HG02938 (cell line): ENCODE measurements at regions not wholly inside any gene's neighbourhood (a gene's known extent, or its start where the extent isn't known, plus 50 kb on each side); places are given as distances from the start of the nearest gene placed in this dataset.

Experiments
- ATAC-seq: cut with Tn5 transposase; IDR thresholded peaks from one replicate; pipeline ENCODE4 v1.9.1; 2021; ENCODE audit warnings: mild to moderate bottlenecking, moderate library complexity; ENCODE audit not compliant: unreplicated experiment

DNA sequence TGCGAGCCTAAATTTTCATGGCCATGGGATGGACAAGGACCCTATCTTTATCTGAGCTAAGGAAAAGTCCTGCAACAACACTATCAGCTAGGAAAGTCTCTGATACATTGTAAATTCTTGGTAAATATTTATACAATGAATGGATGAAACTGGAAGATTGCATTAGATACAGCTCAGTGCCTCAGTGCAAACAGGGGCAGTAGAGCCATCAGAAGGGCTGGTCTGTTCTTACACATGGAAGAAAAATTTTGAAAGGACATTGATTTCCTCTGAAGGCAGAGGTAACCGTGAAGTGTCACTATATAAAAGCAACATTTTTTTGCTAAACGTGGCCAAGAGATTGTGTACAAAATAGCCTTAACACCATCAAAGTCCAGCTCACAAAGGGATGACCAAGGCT lies 153.2 kb upstream of the GADL1 start:
- ATAC-seq: no peak

DNA sequence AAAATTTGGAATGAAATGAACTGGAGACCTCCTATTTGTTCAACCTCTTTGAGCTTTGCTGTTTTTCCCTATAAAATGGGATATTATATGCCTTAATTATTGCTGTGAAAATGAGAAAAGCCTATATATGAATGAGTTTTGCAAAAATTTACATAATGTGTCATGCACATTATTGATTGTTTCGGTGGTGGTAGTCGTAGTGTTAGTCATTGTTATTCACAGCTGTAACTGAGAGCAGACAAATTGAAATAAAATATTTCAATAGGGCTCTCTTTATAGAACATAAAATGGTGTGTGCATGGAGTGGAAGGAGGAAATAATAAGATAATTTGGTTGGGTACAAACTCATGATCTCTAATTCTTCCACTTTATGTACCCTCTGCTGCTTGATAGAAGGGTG lies 153.7 kb upstream of the GADL1 start:
- ATAC-seq: no peak

DNA sequence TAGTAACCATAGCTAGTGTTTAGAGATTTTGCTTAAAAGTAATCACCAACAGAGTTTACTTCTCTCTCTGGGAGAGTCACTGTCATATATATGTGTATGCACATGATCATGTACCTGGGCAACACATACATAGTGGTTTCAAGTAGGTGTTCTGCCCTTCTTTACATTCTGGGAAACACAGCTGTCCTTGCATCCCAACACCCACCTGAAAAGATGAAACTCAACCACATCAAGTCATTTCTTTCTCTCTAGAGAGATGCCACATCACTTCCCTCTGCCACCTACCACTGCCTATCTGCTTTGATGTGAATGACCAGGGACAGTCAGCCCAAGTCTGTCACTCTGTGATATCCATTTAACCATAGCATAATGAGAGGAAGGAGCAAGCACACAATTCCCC lies 155.8 kb upstream of the GADL1 start:
- no peak for ATAC-seq

DNA sequence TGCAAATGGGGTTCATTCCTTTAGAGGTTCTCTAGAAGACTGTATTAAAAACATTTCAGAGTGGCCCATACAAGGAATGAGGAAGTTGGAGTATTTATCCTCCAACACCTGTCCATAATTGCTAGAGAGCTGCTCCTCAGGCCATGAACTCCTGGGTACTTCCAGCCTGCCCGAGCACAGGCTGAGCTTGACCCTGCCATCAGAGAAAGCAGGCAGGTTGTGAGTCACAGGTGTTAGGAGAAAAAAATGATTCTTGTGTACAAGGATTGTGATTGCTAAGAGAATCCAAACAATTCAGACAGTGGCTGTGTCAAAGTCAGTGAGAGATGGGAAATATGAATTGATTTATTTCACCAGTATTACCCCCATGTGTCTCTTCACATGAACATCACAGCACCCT lies 156.8 kb upstream of the GADL1 start:
- no peak for ATAC-seq

DNA sequence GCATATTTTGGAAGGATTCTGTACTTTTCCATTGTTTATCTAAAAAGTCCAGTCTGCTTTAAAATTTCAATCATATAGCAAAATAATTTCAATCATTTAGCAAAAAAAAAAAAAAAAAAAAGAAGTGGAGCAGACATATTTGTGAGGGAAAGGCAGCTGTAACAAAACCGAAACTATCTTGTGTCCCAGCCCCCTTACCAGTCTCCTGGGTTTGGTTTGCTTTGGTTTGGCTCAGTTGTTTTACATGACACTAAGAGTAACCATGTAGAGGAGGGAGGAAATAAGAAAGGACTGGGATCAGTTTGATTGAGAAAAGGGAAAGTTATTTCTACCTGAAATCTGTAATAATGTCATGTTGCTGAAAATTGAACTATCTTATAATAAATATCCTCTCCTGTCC lies 158.8 kb upstream of the GADL1 start:
- no peak for ATAC-seq

DNA sequence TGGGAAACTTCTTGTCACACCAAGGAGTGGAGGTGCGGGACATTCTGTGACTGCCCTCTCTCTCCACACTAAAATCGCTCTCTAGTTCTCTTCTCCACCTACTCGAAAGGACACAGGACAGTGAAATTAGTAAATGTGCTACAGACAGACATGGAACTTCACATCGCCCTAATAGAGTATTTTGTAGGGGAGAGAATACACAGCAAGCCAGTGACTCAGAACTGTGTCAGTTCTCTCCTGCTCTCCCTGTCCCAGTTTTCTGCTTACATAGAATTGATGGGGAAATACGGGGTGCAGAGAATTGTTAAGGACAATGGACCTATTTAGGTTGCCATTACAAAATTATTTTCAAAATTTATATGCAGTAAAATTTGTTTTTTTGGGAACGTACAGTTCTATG lies 159.6 kb upstream of the GADL1 start:
- ATAC-seq: no peak

DNA sequence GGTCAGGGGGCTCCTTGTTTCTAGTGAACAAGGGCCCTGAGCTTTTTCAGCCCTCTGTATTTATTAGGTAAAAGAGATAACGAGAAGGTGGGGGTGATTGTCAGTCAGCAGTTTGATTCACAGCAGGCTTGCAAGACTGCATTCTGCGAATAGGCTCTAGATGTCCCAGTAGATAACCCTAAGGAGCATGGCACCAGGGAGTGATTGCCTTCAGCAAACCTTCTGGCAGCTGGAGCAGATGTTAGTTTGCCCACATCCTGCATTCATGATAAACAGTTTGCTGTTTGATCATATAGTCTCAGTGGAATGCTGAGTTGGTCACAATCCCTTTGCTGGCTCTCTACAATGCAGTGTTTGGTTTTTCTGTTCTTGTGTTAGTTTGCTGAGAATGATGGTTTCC lies 161.3 kb upstream of the GADL1 start:
- ATAC-seq: no peak

DNA sequence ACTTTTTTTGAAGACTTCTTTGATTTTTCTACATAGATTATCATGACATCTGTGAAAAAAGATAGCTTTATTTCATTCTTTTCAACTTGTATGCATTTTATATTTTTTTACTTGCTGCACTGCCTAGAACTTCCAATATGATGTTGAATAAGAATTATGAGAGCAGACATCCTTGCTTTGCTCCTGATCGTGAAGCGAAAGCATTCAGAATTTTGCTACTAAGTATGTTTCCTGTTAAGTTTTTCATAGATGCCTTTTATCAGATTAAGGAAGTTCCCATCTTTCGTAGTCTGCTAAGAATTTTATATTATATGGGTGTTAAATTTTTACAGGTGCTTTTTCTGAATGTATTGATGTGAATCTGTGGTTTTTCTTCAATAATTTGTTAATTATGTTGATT lies 163.4 kb upstream of the GADL1 start:
- ATAC-seq: no peak

DNA sequence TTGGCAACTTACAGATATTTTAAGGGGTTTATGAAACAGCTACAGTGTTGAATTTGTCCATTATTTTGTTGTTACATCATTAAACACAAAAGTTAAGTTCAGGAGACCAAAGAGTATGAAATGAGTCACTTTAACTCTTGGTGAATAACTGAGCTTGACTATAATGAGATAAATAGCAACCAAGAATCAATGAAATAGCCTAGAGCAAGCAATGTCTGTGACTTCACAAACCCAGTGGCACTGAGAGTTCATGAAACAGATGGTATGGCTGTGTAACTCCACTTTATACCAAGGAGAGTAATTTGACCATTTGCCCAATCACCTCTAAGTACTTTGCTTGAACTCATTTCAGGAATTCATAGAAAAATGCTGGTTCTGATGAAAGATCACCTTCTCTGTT lies 169.6 kb upstream of the GADL1 start:
- no peak for ATAC-seq

DNA sequence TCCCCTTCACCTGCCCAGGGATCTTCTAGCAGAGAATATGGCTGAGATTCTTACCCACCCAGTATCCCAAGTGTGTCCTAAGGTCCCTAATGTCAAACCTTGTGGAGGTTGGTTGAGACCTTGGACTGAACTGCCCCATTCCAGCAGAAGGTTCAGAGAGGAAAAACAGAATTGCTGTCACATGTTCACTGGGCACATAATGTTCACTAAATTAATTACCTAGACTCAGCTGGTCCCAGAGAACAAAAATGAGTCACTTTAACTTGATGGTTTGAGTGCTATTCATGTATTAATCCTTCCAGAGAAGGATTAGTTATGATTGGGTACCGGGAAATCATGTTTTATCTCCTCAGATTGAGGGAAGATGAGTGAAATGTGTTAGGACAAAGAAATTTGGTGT lies 171.3 kb upstream of the GADL1 start:
- no peak for ATAC-seq

DNA sequence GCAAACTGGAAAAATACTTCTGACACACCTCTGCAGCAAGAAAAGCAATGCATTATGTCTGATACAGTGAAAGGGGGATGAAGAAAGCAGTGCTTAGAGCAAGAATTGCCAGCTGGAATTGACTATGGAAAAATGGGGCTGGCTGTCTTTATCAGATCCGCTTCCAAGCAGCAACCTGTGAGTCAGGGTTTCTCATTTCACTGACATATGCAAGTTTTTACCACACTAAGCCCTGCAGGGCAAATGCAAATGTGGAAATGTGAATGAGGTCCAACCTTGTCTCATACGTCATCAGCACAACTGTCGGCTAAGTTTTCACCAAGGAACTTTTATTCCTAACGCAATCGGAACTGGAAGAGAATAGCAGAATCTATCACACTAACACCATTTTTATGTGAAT lies 172.5 kb upstream of the GADL1 start:
- no peak for ATAC-seq

DNA sequence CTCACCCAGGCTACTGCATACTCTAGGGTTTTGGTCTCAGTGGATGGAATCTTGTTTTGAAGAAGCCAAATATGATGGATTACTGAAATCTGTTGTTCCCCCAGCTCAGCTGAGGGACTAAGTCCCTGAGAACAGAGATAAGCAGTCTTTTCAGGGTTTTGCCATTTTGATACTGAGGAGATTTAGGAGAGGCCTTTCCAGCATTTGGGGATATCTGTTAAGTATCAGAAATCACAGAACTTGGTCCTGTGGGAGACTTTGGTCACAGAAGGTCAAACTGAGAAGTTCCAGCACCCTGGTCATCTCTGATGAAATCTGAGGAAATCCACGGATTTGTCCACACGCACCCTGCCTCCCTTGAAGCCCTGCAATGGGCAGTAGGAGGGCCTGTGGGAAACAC lies 181.0 kb upstream of the GADL1 start:
- ATAC-seq: no peak

DNA sequence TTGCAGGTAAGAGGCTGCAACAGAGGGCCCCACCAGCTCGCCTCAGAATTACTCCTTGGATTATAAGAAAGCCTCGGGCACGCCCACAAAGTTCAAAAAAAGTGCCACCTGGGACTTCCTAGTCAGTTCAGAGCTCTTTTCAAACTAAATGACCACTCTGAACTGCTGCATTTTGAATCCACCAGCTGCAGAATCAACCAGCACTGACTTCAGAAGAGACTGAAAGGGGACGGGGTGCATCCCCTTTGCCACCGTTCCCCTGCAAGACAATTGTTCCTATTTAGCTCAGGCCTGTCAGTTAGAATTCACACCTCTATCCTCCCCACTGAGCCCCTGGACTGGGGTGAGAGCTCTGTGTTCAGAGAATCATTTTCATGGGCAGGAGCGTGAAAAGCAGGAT lies 181.4 kb upstream of the GADL1 start:
- no peak for ATAC-seq

DNA sequence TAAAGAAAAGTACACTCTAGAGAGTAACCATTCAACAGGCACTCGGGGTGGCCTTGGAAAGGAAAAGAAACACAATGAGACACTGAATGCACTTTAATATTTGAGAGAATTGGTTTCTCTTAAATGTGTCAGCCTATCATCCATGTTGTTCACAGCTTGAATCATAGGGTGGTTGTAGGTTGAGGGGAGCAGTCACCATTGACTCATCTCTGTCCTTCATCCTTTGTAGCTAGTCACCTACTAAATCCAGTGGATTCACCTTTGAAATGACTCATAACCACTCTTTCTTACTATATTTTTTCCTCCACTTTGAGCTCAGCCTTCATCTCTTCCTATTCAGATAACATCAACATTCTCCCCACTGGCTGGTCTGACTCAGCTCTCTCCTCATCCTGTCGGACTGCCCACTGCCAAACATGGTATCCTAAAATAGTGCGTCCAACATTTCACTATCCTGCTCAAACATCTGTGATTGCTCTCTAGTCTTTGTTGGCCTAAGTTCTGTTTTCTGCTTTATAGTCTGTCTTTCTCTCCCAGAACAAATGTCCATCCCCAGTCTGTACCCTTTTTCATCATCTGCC lies 182.7 kb upstream of the GADL1 start:
- ATAC-seq: peak; percentile 73

DNA sequence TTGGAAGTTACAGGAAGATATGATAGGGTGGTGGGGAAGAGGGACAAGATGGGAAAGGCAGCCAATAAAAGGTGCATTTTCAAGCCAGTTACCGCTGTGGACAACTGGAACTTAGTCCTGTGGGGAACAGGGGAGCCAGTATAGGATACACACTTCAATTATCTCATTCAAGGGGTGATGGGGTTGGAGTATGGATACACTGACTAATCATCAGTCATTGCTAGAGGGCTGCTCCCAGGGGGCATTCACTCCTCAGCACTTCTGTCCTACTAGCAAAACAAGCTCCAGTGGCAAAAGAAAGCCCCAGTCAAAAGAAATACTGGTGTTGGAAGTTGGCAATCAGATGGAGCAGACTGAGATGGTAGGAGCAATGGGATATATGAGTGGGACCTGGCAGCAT lies 183.4 kb upstream of the GADL1 start:
- no peak for ATAC-seq

DNA sequence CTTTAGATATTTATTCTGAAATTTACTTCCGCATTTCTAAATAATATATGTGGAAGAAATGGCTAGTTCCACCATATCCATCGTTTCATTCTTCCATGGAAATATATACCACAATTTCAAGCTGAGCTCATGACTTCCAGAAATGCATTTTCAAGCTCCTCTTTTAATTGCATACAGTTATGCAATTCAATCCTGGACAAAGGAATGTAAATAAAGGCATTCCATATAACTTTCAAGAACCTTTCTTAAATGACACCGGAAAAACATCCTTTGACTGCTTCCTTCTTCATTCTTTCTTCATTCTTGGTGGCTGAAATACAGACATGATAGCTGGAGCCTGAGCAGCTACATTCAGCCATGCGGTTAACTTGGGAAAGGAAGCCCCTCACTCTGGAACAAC lies 185.2 kb upstream of the GADL1 start:
- no peak for ATAC-seq

DNA sequence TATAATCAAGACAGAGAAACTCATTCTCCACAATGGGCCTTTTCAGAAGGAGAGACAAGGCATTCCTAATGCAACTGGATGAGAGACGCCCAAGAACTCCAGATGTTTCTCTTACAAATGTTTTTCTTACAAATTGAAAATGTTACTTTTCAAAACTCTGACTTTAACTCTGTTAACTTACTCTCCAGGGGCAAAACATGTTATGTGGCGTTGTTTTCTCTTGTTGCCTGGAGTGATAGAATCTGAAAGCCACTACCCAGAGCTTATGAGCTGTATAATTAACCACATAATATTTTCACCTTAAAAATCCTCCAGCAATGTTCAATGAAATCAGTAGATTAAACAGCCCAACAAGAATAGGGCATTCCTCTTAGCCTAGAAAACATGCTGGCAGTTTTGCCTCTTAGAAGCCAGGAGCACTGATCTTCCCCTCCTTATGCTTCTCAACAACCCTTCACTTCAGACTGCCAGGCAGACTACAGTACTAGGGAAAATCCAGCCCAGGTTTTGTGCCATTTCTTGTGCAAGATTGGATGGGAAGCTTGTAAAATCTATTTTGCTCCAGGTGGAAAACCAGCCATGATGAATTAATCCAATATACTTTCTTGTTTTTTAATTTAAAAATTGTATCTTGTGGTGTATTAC lies 186.7 kb upstream of the GADL1 start:
- ATAC-seq: no peak

DNA sequence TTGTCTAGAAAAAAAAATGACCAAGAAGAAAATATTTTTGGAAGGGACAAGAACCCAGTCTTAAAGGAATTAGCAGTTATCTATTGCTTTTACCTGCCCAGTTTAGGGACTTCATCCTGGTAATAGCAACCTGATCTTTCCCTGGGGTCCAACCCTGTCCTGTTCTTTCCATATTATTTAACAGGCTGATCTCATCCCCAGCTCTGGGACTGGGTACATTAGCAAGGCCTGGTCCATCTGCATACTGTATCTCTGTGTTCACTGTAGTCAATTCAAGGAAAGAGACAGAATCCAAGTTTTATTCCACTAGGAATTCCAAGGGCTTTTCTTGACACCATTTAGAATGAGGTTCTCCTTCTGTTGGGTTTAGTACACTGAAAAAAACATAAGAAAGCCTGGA lies 191.7 kb upstream of the GADL1 start:
- ATAC-seq: no peak

DNA sequence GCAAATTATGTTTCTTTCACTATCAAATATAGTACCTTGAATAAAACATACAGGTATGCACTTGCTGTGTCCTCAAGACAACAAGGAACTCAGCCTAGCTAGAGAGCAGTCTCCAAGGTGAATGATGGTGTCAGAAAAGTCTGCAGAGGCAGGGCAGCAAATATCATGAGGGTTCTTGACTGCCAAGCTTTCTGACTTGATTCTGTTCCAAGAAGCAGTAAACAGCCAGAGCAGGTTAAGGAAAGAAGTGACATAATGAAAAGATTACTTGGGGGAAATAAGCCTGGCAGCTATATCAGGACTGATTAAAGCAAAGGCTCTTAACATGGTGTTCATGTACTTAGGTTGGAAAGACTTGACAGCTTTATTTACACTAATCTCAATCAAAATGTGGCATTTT lies 192.2 kb upstream of the GADL1 start:
- no peak for ATAC-seq

DNA sequence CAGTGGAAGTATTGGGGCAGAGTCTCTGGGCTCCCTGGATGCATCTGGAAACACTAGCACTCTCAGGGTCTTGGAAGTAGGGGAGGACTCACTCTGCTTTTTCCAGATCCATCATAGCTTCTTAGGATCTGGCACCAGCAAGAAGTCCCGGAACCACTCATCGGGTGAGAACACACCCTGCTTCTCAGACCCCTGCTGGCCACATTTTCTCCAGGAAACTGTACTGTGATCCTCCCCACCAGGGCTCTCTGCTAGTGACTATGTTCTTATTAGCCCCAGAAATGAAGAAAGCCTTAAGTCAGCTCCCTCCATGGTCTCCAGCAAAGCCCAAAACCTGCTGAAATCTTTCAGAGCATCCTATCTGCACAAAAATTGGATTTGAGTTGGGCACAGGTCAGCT lies 197.3 kb upstream of the GADL1 start:
- no peak for ATAC-seq

DNA sequence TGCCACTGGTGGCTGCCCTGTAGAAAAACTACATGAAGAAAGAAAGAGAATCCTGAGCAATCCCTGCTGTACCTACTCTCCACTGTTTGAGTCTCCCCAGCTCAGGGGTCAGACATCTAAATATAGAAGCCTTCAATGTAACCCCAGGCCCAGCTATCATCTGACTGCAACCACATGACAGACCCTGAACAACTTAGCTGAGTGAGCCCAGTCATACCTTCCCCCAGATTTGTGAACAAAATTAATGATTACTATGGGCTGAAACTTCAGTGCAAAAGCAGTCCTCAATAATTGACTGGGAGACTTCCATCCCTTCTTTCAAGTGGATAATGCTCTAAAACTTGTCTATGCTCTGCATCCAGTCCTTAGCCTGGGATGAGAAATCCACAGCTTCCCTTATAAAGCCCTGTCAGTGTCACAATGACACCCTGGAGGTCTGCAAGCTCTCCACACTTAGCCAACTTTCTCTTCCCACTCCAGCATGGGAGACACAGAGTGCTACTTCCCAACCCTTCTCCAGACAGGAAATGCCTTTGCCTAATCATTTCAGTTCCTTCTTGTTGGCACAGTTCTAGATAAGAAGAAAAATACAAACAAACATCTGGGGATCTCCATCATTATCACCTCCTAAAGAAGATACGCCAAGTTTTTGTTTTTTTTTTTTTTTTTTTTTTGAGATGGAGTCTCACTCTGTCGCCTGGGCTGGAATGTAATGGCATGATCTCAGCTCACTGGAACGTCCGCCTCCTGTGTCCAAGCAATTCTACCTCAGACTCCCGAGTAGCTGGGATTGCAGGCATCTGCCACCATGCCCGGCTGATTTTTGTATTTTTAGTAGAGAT lies 198.5 kb upstream of the GADL1 start:
- ATAC-seq: no peak

DNA sequence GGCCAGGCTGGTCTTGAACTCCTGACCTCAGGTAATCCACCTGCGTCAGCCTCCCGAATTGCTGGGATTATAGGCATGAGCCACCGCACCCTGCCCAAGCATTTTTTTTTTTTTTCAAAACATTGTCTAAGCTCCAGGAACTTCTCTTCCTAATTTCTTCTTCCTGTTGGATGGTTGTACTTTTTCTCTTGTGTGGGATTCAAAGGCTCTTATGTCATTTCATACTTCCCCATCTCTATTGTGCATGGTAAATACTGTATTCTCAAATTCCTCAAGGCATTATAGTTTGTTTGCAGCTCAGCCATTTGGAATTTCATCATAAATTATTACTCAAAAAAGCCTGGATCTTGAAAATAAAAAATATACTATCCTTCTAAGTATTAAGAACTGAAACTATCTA lies 199.1 kb upstream of the GADL1 start:
- no peak for ATAC-seq
